HG03378 (cell line): ENCODE measurements at regions not wholly inside any gene's neighbourhood (a gene's known extent, or its start where the extent isn't known, plus 50 kb on each side); places are given as distances from the start of the nearest gene placed in this dataset.
"Not testable (repeated sequence)": the region's sequence is repeated elsewhere in the genome, so short reads cannot be mapped to it uniquely, and the experiment has no call there.

Experiments used
- ATAC-seq: cut with Tn5 transposase; IDR thresholded peaks from one replicate; pipeline ENCODE4 v1.9.1; 2021; ENCODE audit warnings: mild to moderate bottlenecking, moderate library complexity; ENCODE audit not compliant: unreplicated experiment

GRCh38 chr7:91446819-91447218 lies 182.6 kb downstream of the FZD1 start:
- ATAC-seq, result no peak

- no peak for ATAC-seq
Measured at GRCh38 chr7:91455411-91455810, 191.2 kb downstream of the FZD1 start.

- ATAC-seq, result no peak
Measured at GRCh38 chr7:91457208-91457607, 193.0 kb downstream of the FZD1 start.

- ATAC-seq, result no peak
Measured at GRCh38 chr7:91459539-91459938, 195.3 kb downstream of the FZD1 start.

GRCh38 chr7:91462316-91462715 lies 198.1 kb downstream of the FZD1 start:
- no peak for ATAC-seq

- ATAC-seq, result no peak
Measured at GRCh38 chr7:91463330-91463729, 199.1 kb downstream of the FZD1 start.

GRCh38 chr7:91465595-91466061 lies 201.4 kb downstream of the FZD1 start:
- ATAC-seq, result no peak

- no peak for ATAC-seq
Measured at GRCh38 chr7:91468256-91468655, 204.0 kb downstream of the FZD1 start.

GRCh38 chr7:91473619-91474018 lies 209.4 kb downstream of the FZD1 start:
- no peak for ATAC-seq

GRCh38 chr7:91474074-91474473 lies 209.8 kb downstream of the FZD1 start:
- no peak for ATAC-seq

GRCh38 chr7:91480470-91480869 lies 216.2 kb downstream of the FZD1 start:
- ATAC-seq, result not testable (repeated sequence)

- no peak for ATAC-seq
Measured at GRCh38 chr7:91491868-91492267, 227.6 kb downstream of the FZD1 start.

- ATAC-seq, result no peak
Measured at GRCh38 chr7:91492317-91492716, 228.1 kb downstream of the FZD1 start.

GRCh38 chr7:91492773-91493172 lies 228.5 kb downstream of the FZD1 start:
- no peak for ATAC-seq

- ATAC-seq, result no peak
Measured at GRCh38 chr7:91494450-91494849, 230.2 kb downstream of the FZD1 start.

GRCh38 chr7:91496251-91496820 lies 232.1 kb downstream of the FZD1 start:
- ATAC-seq, result no peak

GRCh38 chr7:91497277-91497676 lies 233.0 kb downstream of the FZD1 start:
- ATAC-seq, result not testable (repeated sequence)

- ATAC-seq, result no peak
Measured at GRCh38 chr7:91503934-91504555, 239.8 kb downstream of the FZD1 start.

GRCh38 chr7:91504919-91505318 lies 240.7 kb downstream of the FZD1 start:
- no peak for ATAC-seq

- ATAC-seq, result not testable (repeated sequence)
Measured at GRCh38 chr7:91506966-91507365, 242.7 kb downstream of the FZD1 start.

- not testable (repeated sequence) for ATAC-seq
Measured at GRCh38 chr7:91511861-91512260, 247.6 kb downstream of the FZD1 start.

GRCh38 chr7:91512958-91513357 lies 248.7 kb downstream of the FZD1 start:
- no peak for ATAC-seq

GRCh38 chr7:91514591-91514990 lies 250.4 kb downstream of the FZD1 start:
- ATAC-seq, result no peak
